ENCODE measurements at regions not wholly inside any gene's neighbourhood (a gene's known extent, or its start where the extent isn't known, plus 50 kb on each side); places are given as distances from the start of the nearest gene placed in this dataset.
"Not testable (repeated sequence)": the region's sequence is repeated elsewhere in the genome, so short reads cannot be mapped to it uniquely, and the experiment has no call there.

DNA sequence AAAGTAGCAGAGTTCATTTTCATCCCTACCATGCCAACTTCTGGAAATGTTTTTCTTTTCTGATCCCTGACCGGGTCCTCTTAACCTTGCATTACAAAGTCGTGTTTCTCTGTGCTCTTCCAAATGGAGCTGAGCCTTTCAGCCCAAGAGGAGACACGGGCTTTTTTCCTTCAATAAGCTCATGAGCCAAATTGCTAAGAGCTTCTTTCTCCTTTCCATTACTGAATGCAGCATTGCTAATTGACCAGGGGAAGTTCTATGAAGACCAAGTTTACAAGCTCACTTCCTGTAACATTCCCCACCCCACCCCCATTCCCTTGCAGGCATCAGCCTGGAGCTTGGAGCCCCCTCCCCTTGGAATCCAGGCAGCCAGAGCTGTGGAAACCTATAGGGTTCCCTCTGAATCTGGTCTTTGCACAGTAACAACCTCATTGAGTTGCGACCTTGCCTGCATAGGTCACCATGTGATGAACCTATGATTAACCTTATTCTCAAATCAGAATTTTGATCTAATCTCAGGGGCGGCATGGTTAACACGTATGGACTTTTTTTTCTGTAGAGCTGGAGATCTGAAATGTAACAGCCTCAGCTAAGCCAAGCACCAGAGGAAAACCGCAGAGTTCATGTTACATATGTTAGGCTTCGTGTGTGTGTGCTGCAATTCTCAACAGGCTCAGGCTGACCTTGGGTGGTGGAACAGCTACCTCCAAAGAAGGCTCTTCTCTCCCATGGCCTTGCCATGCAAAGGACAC lies 395.7 kb upstream of the ZNF462 start:
- DNase-seq: no peak

GRCh38 chr9:106467865-106468164 lies 395.2 kb upstream of the ZNF462 start:
- no peak for DNase-seq

DNA sequence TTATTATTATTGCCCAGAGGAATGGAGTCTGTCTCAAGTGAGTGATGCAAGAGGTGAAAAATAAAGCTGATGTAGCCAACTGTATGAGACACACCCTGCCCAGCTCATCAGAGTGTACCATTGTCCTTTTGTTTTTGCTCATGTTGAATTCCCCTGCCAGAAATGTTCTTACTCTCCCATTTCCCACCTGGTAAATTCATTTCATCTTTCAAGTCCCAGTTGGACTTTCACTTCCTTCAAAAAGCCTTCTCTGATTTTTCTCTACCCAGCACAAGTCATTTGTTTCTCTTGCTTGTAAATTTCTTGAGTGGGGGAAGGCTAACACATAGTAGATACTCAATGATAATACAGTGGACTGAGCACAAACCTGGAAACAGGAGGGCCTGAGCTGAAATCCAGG lies 394.5 kb upstream of the ZNF462 start:
- DNase-seq: no peak

- no peak for DNase-seq
Measured at GRCh38 chr9:106478312-106478711, 384.7 kb upstream of the ZNF462 start.

- DNase-seq: no peak
Measured at GRCh38 chr9:106478727-106479126, 384.2 kb upstream of the ZNF462 start.

DNA sequence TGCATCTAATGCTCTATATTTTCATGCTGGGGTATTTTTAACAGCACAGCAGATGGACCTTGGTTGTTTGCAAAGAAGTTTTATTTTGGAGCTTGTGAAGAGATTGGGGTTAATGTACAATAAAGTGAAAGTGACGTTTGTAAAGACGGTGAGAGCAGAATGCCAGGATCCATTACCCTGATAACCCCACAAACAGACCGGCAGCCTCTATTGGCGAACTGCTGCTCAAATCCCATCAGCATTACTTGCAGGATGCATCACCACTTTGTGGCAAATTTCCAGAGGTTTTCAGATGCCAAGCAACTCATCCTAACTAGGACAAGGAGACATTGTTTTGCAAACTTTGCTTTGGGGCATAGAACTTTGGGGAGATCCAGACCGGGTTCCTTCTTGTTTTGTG lies 383.3 kb upstream of the ZNF462 start:
- DNase-seq: no peak

DNA sequence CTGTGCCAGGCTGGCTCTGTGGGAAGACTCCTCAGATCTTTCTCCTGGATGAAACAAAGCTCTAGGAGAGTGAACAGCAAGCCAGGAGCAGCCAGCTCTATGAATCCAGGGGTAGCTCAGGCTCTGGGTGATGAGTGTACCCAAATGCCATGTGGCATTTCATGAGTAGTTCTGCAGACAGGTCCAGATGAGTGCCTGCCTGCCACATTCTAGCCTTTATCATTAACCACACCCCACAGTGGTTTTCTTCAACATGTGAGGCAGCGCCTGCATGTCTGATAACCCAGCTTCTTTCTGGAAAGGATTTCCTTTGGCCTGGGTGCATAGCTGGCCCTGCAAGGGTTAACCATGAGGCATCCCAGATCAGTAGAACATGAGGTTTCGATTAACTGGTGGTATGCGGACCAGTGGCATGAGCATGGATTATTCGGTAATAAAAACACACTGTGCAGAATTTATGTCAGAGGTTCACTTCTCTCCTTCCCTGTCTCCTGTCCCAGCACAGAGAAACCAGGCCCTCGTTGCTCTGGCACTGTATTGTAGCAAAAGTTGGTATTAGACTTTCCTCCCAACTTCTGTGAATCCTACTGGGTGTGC lies 381.9 kb upstream of the ZNF462 start:
- no peak for DNase-seq

- no peak for DNase-seq
Measured at GRCh38 chr9:106482733-106483132, 380.2 kb upstream of the ZNF462 start.

GRCh38 chr9:106486685-106487084 lies 376.3 kb upstream of the ZNF462 start:
- DNase-seq: no peak

DNA sequence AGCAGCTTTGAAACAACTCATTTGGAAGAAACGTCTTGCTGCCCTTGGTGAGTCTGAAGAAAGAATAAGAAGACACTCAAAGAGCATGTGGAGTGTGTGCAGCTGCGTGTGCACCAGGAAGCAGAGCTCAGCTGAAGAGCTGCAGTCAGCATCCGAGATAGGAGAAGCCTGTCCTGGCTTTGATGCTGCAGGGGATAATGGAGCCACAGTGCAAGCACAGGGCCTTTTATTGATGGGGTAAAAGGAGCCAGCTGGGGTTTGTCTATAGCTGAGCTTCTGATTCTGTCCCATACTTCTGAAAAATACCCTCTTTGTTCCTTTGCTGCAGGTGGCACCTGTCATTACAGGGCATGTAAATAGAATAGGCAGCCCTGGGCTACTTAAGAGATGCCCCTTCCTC lies 375.7 kb upstream of the ZNF462 start:
- DNase-seq: no peak

- not testable (repeated sequence) for DNase-seq
Measured at GRCh38 chr9:106492126-106492525, 370.8 kb upstream of the ZNF462 start.

DNA sequence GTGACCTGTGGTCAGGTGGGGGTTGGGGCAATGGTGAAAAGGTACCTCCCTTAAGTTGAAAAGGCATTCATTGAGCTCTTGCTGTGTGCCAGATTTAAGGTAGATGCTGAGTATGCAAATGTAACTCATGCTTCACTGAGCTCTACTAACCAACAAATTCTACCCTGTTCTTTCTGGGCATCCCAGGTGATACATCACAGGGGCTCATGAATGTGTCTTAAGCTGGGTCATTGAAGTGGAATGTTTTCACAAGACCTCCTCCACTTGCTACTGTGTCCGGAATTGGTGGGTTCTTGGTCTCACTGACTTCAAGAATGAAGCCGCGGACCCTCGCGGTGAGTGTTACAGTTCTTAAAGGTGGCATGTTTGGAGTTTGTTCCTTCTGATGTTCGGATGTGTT lies 362.8 kb upstream of the ZNF462 start:
- no peak for DNase-seq

DNA sequence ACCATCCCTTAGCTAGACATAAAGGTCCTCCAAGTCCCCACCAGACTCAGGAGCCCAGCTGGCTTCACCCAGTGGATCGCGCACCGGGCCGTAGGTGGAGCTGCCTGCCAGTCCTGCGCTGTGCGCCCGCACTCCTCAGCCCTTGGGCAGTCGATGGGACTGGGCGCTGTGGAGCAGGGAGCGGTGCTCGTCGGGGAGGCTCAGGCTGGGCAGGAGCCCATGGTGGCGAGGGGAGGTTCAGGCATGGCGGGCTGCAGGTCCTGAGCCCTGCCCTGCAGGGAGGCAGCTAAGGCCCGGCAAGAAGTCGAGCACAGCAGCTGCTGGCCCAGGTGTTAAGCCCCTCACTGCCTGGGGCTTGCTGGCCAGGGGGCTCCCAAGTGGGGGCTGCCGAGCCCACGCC lies 361.8 kb upstream of the ZNF462 start:
- not testable (repeated sequence) for DNase-seq

GRCh38 chr9:106502930-106503329 lies 360.0 kb upstream of the ZNF462 start:
- no peak for DNase-seq

GRCh38 chr9:106503759-106504158 lies 359.2 kb upstream of the ZNF462 start:
- no peak for DNase-seq

GRCh38 chr9:106526716-106527204 lies 336.2 kb upstream of the ZNF462 start:
- DNase-seq: no peak

DNA sequence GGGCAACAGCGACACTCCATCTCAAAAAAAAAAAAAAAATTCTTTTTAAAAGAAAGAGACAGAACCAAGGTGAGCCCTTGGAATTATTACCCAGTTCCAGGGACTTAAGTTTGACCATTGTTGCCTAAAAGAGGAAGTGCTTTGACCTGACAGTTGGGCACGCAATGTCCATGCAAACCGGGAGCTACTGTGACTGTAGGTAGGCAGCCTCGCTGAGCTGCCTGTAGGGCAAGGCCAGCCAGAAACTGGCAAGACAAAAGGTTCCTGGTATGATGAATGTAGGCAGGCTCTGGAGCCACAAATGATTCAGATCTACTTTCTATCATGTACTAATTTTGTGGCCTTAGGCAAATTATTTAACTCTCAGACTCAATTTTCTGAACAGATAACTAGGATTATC lies 334.8 kb upstream of the ZNF462 start:
- no peak for DNase-seq

DNA sequence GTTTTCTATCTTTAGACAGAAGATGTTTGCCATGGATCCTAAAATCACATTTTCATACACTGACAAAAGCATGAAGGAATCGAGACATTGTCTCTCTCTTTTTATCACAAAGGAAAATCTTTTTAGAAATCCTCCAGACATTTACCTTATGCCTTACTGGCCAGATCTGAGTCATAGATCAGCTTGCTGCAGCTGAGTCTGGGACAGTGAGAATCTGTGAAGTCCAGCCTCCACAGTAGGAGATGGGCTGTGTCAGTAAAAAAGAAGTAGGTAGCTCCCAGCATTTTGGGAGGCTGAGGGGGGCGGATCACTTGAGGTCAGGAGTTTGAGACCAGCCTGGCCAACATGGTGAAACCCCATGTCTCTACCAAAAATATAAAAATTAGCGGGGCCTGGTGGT lies 333.4 kb upstream of the ZNF462 start:
- DNase-seq: no peak

DNA sequence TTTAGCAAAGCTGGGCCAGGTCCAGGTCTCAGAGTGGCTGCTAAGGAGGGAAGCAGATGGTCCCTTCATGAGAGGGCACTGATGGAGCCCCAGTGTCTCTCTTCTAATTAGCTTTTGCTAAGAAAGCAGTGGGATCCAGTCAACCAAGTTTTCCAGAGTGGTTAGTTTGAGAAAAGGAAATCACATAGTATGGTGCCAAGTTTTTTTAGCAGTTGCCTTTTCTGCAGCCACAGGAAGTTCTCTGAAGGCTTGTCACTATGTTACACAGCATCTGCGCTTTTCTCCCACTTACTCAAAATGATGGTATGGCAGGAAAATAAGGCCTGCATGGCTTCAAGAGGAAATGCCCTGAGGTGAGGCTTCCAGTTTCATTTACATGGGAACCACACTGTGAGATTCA lies 331.5 kb upstream of the ZNF462 start:
- no peak for DNase-seq

- DNase-seq: no peak
Measured at GRCh38 chr9:106532306-106533015, 330.5 kb upstream of the ZNF462 start.

DNA sequence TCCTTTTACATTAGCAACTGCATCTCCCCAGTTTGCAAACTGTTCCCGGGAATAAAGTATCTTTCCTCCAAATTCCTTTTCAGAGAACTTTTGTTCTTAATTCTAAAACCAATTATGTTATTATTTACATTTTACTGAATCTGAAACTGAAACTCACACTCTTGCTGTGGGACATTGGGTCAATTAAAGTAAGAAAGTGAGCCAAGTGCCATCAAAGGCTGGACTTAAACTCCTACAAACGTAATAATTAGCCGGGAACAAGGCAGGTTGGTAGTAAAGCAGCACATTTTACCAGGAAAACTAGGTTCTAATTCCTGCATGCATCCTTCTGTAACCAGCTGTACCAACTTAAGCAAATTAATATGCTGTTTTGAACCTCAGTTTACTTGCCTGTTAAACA lies 328.2 kb upstream of the ZNF462 start:
- DNase-seq: no peak

- DNase-seq: no peak
Measured at GRCh38 chr9:106535439-106535838, 327.5 kb upstream of the ZNF462 start.

DNA sequence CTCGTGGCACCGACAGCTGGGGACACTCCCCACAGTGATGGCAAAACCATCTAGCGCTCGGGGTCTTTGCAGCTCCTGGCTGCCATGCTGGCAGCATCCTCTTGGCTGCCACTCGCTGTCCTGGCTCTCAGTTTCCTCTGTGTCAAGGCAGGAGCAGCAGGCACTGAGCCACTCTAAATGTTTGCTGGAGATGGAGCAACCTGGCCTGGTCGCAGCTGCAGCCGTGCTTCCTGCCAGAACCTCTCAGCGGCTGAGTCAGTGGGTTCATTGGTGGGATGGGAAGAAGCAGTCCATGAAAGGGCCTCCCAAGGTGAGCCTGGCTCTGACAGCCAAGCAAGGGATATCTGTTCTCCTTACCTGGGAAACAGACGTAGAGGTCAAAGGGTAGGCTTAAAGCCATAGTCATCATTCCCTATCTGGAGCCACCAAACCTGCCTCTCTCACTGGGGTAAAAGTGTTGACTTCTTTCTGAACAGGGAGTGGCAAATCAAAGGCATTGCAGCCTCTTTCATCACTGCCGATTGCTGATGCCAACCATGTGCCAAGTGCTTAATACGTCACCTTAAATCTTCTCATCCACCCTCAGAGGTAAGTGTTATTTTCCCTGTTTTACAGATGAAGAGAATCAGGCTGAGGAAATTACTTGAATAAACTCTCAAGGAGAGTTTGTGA lies 304.8 kb upstream of the ZNF462 start:
- DNase-seq: no peak

DNA sequence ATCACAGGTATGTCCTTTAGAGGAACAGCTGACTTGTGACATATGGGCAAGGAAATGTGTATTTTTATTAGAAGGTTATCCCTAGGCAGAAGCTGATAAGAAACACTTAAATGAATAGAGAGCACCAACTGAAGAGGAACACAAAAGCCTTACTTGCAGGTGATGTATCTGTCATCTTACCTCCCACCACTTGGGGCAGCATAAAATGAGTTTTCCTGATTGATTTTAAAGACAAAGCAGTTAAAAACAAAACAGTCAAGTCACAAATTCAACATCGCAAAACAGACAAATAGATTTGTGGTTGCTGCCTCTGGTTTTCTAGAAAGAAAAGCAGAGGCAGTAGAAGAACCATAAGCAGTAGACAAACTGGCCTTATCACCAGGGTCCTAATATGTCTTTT lies 302.4 kb upstream of the ZNF462 start:
- DNase-seq: no peak
